Activated CD4-positive, alpha-beta T cell treated with anti-CD3 and anti-CD28 coated beads for 1 hour (primary cell): ENCODE measurements at regions not wholly inside any gene's neighbourhood (a gene's known extent, or its start where the extent isn't known, plus 50 kb on each side); places are given as distances from the start of the nearest gene placed in this dataset.

Experiments used
- DNase-seq: peaks from one replicate; pipeline ENCODE4 v3.0.0-alpha.2; 2020

DNA sequence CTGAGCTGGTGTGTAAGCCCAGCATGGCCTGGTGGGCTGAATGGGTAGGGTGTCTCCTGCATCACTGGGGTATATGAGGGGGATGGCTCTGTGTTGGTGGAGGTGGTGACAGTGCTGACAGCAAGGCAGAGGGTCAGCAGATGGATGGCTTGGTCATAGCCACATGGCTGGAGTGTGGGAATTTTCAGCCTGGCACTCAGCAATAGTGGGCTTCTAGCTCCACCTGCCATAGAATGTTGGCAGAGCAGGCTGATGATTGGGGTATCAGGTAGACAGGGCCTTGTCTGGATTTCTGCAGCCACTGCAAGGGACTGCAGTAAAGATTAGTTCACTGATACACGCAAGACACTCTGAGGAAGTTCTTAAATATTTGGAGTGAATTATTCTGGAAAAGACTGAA, 137.5 kb upstream of the BACH2 start:
- DNase-seq, result no peak

DNA sequence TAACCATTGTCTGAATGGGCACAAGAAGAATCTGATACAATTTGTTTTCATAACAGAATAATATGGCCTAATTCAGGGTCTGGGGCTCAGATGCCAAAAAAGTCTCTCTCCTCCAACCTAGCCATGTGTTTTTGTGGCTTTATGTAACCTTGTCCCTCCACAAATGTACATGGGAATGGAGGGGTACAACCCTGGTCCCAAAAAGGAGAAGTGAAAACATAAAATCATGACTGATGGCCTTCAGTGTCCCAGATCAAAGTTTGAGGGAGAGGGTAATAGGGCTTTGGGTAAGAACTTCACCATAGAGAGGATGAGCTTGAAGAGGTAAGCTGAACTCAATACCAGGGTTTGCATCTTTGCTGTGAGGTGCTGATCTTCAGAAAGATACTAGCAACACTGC, 136.3 kb upstream of the BACH2 start:
- DNase-seq, result no peak

DNA sequence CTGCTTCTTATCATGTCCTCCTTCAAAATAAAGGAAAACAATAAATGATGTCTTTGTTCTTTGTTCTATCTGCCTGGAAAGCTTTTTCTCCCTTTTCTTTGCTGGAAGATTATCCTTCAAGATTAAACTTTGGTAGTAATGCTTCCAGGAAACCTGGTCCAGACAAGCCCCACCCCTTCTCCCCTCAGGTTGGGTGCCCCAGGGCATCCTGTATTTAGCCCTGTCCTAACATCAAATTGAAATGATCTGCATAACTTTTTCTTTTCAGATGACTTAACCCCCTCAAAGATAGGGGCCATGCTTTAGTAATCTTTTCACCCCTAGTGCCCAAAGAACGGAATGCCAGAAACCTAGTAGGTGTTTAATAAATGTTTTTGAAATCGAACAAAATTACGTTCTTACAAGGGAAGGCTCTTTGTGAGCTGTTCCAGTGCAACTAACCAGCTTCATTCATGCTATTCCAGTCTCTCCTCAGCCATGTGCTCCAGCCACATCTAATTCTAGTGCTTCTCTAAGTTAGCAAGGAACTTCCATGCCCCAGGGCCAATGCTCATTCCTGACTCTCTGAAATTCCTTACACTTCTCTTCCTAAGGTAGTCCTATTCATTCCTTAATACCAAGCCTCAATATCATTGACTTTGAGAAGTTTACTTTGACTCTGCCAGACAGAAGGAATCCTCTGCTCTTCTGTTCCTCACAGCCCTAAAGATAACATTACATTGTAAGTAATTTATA, 135.6 kb upstream of the BACH2 start:
- no peak for DNase-seq

DNA sequence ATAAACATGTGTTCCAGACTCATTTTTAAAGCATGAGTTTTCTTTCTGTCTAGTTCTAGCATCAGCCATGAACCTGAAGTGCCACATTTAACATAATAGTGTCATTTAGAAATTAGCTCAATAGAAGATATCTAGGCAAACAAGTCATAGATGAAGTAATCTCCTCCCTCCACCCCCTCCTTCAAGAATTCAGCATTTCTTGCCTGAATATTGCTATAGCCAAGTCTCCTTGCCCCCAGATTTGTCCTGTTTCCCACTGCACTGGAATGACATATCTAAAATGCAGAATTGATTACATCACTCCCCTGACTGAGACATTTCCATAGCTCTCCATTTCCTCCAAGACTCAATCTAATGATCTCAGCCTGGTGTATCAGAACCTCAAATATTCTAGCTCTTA, 134.9 kb upstream of the BACH2 start:
- no peak for DNase-seq

DNA sequence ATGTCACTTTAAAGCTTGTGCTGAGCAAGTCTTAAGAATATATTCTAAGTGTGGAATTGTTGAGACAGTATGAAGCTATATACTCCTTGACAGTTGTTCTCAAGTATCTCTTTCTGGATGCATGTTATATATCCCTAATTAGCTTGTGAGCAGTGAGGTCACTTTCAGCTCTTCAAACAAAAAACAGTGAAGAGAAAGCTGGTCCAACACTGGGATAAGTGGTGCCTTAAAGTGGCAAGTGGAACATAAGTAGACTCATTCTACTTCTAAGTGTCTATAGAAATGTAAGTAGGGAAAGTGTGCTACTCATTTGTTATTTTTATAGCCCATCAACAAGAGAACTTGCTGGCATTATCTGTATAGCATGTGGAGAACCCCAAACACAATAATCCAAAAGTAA, 133.1 kb upstream of the BACH2 start:
- no peak for DNase-seq

DNA sequence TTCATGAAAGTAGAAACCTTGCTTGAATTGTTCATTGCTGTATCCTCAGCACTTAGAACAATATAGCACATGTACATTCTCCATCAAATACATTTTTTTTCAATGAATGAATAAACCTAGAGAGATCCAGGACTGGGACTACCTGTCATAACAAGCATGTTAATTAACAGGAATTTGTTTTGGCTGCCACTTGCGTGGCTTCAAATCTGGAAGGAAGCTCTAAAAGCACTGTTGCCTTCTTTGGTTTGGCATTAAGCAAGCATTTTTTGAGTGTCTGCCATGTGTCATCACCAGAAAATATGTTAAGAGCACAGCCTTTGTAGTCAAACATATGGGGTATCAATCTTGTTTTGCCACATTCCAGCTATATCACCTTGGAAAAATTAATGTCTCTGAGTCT, 131.9 kb upstream of the BACH2 start:
- no peak for DNase-seq

DNA sequence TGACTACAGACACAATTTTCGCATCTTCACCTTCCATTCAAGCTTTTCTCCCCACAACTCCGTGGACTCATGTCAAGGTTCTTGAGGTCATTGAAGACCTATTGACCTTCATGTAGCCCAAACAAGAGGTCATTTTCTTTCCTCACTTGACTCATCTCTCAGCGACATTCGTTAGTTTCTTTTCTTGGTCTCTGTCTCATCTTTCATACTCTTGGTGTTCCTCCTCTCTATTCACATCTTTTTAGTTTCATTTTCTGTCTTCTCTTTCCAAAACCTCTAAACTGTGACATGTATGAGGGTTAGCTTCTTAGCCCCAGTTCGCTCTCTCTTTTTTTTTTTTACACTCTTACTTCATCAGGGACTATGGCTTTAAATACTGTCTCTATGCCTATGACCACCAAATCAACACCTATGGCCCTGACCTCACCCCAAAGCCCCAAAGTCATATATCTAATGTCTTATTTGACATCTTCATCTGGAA, 128.6 kb upstream of the BACH2 start:
- no peak for DNase-seq

DNA sequence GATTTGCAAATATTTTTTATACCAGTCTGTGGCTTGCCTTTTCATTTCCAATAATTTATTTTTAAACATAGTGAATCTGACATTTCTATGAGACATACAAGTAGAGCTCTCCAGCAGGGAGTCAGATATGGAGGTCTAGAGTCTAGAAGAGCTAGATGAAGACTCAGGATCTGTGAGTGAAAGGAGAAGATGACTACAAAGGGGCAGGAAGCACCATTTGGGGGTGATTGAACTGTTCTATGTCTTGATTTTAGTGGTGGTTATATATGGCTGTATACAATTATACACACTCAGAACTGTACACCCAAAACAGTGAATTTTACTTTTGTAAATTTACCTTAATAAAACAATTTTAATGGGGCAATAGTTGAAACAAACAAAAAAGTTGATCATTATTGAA, 127.9 kb upstream of the BACH2 start:
- DNase-seq, result no peak

DNA sequence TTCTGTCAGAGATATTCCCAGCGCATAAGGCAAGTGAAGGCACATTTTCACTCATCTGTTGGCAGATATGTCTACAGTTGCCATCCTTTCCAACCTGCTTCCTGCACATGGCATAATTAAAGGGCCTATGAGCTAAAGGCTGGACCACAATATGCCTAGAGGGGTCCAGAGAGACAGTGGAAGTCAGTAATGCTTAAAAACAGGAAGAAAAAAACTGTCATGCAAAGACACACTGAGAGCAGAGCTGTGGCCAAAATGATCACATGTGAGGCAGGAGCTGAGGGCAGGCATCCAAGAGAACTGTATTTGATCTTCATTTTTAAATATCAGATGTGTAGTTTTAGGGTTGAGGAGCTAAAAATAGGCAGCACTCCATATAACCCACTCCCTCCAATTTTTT, 125.0 kb upstream of the BACH2 start:
- no peak for DNase-seq

DNA sequence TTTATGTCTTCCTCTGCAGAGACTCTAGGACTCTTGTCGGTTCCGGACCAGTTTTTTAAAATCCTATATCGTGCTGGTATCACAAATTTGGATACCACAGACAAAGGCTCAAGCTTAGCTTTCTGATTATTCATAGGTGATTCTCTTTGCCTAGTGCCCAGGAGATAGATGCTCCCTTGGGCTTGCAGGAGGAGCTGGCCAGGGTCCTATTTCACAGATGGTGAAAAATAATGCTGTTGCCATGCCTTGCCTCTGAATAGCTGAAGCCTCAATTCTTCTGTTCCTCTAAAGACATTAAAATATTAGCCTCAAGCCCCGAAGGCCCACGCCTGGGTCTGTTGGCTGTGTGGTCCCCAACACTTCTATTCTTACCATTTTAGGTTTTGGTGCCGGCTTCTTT, 123.9 kb upstream of the BACH2 start:
- no peak for DNase-seq

DNA sequence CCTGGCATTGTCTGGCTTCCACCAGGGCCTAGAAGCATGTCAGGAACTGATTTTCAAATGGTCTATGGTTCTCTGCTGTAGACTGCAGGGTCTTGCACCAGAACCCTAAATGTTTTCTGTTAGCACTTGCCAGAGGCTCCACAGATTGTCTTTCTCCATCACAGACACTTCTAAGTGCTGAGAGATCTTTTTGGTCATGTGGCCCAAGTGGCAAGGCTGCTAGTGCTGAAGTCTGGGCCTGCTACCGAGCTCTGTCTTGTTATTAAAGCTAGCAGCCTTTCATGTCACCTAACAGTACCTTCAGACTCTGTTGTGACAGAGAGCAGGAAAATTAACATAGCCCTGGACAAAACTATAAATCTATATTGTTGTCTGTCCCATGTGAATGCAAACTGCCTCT, 120.7 kb upstream of the BACH2 start:
- no peak for DNase-seq

DNA sequence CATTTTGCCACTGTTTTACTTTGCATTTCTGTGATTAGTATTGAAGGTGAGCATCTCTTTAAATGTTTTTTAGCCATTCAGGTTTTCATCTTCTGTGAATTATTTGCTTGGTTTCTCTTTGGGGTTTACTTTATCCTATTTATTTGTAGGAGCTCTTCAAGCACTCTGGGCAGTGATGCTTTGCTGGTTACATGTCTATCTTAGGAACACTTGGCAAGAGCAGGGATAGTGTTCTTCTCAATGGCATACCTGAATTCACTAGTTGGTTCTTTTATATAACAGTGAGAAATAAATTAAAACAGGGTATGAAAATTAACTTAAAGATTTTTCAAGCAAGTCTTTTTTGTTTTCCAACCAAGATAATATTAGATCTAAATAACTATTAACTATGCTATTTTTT, 119.7 kb upstream of the BACH2 start:
- no peak for DNase-seq

DNA sequence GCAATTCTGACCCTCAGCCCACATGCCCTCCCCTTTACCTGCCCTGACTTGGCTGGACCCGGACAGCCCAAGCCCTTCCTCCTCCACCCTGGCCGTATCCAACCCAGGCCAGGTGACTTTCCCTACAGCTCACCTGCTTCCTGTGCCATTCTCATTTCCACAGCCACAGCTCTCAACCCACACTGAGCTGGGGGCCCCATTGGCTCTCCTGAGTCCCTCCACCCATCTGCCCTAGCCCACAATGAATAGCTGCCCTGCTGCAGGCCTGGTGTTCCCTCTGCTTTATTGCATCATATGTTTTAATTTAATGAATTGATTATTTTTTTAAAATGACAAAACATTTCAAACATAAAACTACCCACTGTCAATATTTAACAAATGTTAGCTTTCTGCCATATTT, 118.5 kb upstream of the BACH2 start:
- DNase-seq, result no peak

DNA sequence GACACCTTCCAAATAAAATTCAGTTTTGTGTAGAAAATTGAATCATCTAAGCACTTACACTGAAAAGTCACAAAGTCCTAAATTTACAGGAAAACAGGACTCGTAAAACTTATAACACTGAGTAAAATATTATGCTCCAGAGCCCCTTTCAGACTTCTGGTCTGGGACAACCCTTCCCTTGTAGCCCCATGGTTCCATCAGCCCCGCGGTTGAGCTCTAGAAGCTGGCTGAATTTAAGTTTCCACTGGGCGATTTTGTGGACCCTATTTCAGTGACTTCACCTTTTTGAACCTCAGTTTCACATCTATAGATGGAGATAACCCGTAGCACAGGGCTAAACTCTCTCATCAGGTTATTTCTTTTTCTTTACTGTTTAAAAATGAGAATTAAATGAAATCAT, 117.7 kb upstream of the BACH2 start:
- DNase-seq, result no peak

DNA sequence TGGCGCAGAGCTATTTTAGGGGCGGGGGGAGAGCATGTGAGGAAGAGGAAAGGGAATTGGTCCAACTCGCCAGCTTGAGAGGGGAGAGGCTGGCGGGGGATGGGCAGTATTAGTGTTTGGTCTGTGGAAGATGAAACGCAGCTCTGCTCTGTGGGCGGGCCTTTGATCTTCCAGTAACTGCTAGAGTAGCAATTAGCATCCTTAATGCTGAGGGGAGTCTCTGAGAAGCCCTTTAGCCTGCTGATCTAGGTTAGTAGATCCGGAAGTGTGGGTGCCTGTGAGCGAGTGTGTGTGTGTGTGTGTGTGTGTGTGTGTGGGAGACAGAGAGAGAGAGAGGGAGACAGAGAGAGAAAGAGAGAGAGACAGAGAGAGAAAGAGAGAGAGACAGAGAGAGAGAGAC, 117.2 kb upstream of the BACH2 start:
- DNase-seq, result peak; percentile 61

DNA sequence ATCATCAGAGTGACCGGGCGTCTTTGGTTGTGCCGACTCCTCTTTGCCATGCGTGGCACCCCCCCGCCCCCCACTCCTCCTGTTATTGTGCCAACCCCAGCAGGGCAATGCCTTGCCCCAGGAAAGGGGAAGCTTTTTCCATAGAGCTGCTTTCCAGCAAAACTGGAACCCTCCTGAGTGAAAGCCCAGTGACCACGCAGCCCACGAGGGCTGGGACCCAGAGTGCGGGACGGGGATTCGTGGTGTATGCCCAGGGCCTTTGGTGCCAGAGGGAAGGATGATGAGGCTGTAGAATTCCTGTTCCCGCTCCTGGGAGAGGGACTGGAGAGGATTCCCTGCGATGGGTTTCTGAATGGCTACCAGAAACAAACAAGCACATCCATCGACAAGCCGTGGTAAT, 116.8 kb upstream of the BACH2 start:
- DNase-seq, result no peak

DNA sequence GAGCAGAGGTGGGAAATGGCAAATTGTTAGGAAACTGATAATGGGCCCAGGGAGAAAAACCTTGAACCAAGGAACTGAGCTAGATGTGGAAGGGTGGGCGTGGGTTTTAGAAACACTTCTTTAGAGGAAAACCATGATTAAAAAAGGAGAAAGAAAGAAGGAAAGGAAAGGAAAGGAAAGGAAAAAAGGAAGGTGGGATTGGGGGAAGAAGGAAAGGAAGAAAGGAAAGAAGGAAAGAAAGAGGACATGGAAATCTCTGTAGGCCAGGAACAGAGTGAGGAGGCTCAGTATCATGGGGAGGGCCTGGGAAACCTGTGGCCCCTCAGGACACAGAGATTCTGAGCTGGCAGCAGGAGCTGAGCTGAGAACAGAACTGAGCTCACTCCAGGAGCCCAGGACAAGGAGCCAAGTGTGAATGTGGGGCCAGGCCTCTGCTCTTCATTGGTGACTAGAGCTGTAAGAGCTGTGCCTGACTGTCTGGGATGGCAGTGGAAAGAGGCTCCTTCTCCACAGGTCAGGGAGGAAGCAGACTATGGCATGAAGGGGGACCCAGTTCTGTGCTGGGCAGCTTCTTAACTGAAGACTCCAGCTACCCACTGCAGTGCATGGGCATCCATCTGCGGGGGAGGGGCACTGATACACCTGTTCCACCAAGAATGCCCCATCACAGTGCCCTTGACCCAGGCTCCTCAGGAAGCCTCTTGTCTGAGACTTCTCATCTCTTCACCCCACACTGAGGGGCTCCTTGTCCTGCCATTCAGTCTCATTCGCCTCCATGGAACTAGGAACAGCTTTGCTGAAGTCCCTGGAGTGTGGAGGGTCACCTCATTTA, 116.1 kb upstream of the BACH2 start:
- no peak for DNase-seq

DNA sequence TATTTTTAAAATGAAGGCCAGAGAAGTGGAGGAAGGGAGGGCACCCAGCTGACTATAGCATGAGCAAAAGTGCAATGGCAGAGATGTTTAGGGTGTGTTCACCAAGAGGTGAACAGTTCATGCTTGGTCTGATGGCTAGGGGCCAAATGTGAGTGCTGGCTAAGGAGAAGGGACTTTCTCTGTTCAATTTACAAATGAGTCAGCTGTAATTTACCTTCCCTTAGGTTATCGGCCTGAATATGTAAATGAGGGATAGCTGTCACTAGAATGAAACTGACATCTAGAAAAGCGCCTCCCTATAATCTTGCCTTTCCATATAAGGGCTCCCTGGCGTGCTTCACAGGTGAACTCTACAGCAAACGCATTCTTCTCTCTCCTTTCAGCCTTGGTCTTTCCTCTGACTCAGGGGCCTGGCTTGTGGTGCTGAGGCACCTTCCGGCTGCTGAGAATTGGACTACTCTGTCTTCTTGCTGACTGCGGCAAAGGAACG, 114.7 kb upstream of the BACH2 start:
- no peak for DNase-seq

DNA sequence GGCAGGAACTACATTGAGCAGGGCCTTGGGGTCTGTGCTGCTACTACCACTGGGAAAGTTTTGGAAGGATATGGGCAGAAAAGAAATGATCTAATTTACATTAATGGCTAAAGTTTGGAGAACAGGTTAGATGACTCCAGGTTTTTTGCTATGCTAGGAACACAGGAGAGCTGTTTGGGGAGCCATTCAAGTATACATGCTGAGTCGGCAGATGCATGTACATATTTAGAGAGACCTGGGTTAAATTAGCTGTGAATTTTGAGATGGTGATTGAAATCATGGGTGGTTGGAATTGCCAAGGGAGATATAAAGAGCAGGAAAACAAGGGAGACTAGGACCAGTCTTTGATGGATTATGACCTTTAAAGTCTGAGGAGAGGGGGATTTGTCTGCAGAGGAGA, 113.1 kb upstream of the BACH2 start:
- no peak for DNase-seq

DNA sequence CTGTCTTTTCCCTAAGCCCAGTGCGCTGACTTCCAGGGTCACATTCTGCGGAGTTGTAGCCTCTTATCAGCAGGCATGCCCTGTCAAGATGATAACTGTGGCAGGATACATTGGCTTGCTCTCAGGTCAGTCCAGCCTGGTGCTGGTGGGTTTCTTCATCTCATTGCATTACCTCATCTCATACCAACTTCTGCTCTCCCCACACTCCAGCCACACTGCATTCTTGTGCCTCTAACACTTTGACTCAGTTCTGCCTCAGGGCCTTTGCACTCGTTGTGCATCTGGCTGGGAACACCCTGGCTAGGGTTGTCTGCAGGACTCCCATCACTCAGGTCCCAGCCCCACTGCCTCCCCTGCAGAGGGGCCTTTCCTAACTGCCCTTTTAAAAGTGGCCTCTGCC, 110.3 kb upstream of the BACH2 start:
- no peak for DNase-seq

DNA sequence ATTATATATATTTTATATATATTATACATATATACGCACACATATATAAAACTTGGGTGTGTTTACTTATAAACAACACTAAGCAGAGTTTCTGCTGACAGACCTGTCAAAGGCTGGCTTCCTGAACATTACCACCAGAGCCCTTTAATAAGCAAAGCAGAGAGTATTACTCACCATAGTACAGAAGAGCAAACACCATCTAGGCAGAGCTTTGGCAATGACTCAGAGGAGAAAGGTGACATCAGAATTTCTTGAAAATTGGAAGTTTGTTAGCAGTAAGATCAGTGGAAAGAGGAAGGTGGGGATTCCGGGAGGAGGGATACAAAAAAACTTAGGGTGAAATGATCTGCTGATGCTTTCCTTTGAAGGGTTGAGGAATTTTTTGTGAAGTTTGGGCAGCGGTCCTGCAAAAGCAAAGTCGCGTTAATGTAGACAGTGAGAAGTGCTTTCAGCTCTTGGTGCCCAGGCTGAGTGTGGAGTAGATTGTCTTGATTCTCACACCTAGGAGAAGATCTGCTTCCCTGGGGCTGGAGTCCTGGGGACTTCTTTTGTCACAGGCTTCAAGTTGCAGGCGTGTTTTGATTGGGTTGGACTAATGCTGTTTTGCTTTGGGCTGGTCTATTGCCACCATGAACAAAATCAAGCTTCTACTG, 109.6 kb upstream of the BACH2 start:
- no peak for DNase-seq

DNA sequence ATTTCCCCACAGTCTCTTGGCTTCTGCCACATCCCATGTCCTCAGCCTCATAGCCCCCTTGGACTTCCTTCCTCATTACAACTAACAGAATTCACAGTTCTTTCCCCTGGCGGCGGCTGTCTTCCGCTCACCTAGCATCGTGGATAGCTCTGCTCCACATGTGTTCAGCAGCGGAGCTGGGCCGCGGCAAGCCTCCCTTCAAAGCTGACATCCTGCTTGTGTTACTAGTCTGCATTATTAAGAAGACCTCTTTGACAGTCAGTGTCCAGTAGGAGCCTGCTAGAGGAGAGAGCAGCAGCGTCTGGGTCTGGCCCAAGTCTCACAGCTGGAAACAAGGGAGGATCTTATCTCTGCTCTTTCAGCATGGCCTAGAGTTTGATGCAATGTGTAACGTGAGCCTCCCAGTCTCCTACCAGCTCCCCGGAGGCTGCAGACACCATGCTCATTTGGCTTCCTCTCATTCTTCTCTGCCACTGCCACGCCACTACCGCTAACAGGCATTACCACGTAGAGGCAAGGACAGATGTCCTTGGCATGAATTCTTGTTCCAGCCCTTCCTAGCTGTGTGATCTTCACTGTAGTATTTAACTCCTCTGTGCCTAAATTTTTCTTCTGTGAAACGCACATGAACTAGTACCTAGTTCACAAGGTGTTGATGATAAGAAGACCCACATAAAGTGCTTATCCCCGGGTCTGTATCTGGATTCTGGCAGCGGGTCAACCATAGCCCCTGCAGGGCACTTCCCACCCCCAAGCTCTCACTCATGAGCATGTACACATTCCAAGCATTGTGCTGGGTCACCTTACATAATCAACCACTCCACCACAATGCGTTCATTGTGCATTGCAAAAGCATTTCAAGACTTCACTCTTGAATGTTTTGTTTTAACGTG, 107.1 kb upstream of the BACH2 start:
- no peak for DNase-seq

DNA sequence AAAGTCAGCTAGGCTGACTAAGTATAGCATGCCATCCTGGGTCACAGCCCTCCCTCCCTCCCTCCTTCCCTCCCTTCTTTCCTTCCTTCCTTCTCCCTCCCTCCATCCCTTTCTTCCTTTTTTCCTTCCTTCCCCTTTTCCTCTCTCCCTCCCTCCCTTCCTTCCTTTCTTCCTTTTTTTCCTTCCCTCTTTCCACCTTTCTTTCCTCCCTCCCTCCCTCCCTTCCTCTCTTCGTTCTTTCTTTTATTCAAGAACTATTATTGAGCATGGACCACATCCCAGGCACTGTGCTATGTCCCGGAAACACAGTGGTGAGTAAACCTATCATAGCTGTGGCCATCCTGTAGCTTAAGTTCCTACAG, 106.2 kb upstream of the BACH2 start:
- DNase-seq, result no peak
